HG02840 (cell line): ENCODE measurements at regions not wholly inside any gene's neighbourhood (a gene's known extent, or its start where the extent isn't known, plus 50 kb on each side); places are given as distances from the start of the nearest gene placed in this dataset.

Source experiments
- ATAC-seq: cut with Tn5 transposase; IDR thresholded peaks from one replicate; pipeline ENCODE4 v1.9.1; 2021; ENCODE audit warnings: mild to moderate bottlenecking, moderate library complexity, moderate number of reproducible peaks; ENCODE audit not compliant: unreplicated experiment, low FRiP score

DNA sequence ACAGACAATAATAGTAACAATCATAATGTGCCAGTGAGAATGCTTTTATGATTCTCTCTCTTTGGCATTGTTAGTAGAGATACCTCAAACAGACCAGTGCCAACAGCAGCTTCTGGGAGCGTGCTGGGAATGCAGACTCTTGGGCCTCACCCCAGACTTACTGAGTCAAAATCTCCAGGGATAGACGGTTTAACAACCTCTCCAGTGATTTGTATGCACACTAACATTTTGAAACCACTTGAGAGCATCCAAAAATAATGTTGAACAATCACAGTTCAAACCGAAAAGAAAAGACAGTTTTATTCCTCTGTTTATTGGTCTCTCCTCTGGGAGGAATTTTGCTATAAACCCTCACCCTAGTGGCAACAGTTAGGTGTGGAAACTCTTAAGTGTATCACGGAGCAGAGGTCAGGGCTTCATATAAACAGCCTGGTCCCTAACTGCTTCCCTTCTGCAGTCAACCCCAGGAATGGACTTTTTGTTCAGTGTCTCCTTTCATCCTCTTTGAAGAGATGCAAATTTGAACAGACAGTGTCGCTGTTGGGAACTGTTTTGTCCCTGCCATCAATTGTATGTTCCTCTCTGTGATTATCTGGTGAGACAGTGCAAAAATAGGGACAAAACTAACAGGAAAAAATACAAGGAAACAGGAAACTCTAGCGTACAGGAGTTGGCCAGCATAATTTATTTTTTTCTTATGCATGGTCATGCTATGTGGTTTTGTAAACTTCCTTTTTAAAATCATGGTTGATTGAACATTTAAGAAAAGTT lies 162.4 kb upstream of the BTBD3 start:
- ATAC-seq = no peak

DNA sequence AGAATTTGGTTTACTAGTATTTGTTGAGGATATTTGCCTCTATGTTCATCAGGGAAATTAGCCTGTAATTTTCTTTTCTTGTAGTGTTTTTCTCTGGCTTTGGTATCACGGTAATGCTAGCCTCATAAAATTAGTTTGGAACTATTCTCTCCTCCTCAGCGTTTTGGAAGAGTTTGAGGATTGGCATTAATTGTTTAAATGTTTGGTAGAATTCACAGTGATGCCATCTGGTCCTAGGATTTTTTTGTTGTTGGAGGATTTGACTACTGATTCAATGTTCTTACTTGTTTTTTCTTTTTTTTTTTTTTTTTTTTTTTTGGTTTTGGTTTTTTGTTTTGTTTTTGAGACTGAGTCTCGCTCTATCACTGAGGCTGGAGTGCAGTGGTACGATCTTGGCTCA lies 156.2 kb upstream of the BTBD3 start:
- ATAC-seq = no peak

DNA sequence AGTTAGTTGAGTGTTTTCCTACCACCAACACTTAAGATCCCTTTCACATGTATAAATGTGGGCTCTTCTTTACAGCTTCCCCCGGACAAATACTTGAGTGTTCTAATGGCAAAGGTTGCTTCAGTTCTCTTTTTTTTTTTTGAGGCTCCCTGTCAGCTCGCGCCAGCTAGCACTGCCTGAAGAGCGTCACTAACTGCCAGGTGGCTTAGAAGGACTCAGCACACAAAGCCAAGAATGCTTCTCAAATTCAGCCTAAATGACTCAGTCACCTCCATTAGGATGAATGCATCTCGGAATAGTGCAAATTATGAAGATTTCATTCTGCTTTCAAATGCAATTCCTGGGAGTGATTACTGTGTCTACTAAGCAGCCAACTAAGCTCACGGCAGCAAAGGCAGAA lies 150.7 kb upstream of the BTBD3 start:
- no peak for ATAC-seq

DNA sequence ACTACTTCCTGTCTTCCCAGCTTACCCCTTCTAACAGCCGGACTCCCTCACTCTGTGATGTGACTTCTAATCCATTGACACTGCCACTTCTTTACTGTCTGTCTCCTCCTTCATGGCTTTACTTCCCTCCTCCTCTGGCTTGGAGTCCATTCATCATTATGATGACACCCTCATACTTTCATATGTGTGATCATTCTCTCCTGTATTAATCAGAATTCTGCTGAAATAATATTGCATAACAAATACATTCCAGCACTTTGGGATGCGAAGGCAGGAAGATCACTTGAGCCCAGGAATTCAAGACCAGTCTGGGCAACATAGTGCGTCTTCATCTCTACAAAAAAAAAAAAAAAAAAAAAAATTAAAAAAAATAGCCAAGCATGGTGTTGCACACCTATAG lies 147.9 kb upstream of the BTBD3 start:
- no peak for ATAC-seq

DNA sequence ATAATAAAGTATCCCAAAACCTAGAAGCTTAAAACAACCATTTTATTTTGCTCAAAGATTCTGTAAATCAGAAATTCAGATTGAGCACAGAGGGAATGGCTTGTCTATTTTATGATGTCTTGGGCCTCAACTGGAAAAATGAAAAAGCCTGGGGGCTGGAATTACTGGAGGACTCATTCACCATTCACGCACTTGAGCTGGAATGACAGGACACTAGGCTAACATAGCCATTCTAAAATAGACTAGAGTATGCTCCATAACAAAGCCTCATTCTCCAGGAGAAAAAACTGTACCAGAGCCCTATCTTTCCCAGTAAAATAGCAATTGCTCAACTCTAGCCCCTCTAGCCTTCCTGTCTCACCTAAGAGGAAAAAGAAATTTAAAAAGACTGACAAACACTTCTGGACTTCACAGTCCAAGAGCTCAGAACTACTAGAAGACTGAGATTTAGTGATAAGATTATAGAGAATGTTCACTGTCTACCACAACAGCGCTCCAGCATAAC lies 145.4 kb upstream of the BTBD3 start:
- no peak for ATAC-seq

DNA sequence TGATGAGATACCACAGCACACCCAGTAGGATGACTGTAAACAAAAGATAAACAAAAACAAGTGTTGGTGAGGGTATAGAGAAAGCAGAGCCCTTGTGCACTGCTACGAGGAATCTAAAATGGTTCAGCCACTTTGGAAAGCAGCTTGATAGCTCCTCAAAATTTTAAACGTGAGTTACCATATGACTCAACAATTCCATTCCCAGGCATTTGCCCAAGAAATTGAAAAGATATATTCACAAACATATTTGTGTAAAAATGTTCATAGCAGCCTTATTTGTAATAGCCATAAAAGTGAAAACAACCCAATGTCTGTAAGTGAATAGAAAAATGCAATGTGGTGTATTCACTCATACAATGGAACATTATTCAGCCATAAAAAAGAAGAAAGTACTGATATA lies 141.0 kb upstream of the BTBD3 start:
- ATAC-seq = no peak

DNA sequence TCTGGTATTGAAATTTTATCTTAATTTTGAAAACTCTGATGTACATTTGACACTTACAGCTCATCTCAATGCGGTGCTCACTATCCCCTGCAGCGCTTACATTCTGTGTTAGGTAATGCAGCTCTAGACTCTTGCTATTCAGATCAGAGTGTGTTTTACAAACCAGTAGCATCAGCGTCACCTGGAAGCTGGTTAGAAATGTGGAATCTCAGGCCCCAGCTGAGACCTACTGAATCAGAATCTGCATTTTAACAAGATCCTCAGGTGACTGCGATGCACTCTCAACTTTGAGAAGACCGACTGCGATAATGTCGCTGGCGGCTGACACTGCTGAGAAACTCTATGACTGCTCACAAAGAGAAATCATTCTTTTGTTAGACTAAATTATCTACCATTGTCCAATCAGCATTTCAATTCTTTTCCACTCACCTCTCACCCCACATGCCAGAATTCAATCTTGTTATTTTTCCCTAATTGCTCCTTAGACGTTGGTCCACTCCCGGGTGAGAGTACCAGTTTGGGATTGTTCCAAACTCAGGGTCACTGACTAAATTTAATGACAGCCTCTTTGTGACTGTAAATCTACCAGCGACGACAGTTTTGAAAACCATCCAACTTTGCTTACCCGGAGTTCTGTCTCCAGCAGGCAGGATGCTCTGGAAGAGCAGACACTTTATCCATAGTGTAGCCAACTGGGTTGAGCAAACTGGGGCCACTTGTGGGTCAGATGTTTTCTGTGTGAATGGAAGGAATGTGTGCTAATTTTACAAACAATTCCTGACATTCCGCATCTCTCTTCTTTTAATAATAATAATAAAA lies 140.1 kb upstream of the BTBD3 start:
- no peak for ATAC-seq

DNA sequence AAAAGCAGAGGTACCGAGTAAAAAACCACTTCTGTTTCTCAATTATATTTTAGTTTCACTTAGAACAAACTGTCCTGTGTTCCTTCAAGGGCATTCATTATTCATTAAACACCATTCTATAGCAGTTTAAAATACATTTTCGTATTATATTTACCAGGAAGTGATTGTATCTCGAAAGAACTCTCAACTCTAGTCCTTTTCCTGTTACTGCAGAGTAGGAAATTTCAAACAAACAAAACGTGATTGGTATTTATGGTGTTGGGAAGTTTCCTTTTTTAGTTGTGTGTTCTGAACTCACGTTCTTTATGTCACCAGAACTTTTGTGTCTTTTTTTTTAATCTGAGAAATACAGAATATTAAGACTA lies 139.5 kb upstream of the BTBD3 start:
- ATAC-seq = no peak

DNA sequence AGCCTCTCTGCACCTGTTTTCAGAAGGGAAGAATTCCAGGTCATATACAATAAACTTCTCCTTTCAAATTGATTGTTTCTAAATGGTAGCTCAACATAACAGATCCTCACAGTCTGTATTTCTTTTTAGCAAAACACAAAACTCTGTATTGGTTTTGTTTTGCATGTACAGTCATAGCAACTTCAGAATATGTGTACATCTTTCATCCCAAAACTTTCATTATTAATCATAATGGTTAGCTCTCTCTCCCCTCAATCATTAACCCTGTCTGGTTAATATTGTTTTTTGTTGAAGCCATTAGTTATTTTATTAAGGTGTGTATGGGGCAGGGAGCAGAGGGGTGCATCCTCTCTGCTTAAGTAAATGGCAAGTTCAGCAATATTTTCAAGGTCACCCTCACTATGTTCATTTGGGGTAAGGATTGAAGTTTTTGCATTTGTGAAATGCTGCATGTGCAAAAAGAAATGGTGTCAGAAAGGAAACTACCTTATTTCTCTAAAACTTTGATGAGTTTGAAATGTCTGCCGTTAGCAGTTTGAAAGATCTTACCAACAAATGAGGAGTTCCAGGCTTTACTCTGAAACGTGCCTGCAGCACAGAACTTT lies 136.8 kb upstream of the BTBD3 start:
- ATAC-seq = no peak

DNA sequence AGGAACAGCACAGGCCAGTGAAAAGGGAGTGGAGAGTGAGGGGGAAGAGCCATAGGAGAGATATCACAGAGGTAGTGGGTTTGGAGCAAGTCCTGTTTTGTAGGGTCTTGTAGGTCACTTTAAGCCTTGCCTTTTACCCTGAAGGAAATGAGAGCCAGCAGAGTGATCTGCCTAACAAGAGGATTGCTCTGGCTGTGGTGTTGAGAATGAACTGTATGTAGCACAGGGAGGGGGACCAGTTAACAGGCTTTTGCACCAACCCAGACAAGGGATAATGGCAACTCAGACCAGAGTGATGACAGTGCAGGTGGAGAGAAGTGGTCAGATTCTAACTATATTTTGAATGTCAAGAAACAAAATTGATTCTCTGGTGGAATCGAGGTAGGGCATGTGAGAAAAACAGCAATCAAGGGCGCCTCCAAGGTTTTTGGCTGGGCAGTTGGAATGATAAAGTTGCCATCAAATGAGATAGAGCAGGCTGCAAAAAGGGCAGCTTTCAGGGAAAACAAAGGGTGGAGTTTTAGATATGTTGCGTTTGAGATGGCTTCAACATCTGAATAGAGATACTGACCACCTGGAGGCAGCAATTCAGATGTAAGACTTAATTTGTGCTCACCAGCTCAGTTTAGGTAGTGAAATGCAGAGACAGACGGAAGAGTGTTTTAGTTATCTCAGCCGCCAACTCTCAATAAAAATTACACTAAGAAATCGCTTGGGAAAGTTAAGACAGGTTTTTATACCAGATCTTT lies 134.4 kb upstream of the BTBD3 start:
- ATAC-seq = no peak

DNA sequence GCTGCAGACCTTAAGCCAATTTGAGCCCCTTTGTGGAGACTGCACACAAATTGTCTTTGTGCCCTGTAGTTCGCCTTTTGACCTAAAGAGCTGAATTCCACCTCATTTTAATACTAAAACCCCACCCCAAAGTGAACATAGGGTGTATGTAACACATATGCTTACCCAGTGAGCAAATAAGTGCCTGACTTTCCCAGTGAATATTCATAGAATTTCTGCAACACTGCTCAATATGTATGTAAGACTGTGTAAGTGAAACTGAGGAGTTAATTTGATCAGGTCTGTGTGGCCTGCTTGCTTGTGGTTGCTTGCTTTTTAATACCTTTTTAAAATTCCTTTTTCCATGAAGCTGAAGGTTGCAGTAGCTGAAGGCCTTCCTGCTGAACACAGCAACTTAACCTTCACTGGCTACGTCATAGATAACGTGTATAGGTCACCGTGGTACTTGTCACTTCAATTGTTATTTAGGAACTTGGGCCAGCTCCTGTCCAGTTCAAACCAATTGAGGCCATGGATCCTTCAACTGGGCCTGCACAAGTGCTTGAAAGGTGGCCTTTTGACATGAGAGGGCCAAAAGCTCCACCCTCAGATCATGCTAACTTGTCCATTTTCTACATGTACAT lies 131.7 kb upstream of the BTBD3 start:
- no peak for ATAC-seq

DNA sequence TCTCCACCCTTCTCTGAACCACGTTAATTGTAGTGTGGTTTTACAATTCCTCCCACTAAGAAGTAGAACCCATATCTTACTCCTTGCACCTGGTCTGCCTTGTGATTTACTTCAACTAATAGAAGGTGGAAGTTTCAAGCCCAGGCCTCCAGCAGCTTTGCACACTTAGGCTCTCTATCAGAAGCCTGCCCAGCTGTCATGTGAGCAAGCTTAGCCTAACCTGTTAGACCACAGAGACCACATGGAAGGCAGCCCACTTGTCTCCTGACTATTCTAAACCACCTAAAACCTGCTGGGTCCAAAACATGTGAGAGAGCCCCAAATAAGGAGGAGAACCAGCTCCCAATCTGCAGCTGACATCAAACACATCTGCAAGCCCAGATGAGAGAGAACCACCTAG lies 127.6 kb upstream of the BTBD3 start:
- no peak for ATAC-seq

DNA sequence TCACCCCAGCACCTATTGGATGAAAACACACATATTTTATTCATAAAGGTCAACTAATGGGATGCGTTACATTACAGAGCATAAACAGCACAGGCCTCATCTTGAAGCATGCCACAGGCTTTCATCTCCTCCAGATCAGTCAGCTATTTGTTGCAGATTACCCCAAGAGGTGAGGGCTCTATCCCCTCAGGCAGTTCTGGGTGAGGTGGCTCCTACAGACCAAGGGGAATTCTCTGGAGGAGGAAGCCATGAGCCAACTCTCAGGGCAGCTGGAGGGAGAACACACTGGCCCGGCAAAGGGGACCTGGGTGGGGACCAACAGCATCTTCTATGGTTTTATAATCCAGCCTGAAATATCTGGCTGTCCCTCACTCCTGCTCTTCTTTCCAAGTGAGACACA lies 126.4 kb upstream of the BTBD3 start:
- no peak for ATAC-seq

DNA sequence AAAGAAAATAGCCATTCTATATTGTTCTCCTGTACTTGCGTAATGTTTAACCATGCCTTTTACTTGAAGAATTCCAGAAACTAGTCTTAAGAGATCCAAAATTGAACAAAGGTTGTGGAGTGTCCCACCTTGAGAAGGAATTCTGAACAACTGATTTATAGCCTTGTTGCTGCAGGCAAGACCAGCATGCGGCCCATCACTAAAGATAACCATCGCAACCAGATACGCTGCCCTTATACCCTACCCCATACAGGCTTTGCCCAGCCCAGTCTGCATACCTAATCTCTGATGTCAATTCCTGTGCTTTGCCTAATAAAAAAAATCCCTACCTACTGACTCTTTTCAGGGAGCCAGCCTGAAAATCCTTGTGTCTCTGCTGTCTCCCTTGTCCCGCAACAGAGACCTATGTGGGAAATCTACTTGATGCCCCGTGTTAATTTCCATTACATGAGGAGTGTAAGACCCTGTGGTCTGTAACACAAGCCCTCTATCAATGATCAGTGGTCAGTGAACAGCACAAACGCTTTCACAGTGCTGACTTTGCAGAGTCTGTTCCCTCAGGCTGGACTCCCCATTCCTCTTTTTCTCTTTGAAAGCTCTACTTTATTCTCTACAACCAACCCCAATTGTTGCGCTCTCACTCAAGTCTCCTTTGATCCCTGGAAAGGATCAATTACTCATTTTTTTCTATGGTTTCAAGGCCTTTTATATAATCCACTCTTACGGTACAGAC lies 125.7 kb upstream of the BTBD3 start:
- ATAC-seq = no peak

DNA sequence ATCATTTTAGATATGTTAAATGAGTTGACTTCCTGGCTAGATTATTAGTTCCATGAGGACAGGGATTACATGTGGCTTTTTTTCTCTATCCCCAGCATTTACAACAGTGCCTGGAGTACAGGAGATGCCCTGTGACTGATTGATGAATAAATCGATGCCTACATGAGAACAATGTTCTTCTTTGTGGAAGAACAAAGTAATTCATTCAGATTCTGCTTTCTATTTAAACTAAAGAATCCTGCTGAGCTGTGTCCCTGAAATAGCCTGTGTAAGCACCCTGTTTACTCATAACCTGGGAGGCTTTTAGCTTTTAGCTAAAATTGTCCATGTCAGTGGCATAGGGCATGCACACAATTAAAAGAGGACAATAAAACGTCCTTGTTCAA lies 125.1 kb upstream of the BTBD3 start:
- ATAC-seq = no peak

DNA sequence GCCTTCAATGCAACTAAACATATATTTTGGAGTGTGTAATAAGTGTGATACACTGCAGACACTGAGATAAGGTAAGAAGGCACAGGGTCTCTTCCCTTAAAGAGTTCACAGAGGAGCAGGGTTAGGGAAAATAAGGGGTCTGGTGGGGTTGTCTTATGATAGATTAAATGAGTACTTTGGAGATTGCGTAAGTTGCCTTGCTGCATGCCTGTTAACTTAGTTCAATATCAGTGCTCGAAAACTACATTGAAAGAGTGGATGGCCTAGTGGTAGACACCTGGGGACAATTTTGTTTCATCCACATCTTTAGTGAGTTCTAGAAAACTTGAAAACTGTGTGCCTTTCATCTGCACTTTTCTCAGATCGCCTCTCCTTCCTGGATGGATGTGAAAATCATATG lies 123.2 kb upstream of the BTBD3 start:
- no peak for ATAC-seq

DNA sequence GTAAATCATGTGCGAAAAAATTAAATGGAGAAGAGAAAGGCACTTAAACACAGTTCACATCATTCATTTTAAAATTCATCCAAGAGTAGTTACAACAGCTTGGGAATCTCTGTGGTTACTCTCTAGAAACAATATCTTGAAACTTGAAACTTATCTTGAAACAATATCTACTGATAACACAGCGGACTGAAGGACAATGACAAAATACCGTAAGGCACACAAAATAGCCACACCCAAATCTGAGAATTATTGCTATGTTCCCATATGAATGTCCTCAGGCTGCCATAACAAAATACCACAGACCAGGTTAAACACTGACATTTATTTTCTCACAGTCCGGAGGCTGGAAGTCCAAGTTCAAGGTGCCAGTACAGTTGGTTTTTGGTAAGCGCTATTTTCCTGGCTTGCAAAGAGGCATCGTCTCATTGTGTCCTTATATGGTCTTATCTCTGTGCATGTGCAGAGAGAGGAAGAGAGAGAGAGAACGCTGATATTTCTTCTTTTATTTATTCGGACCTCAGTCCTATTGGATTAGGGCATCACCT lies 122.5 kb upstream of the BTBD3 start:
- ATAC-seq = no peak

DNA sequence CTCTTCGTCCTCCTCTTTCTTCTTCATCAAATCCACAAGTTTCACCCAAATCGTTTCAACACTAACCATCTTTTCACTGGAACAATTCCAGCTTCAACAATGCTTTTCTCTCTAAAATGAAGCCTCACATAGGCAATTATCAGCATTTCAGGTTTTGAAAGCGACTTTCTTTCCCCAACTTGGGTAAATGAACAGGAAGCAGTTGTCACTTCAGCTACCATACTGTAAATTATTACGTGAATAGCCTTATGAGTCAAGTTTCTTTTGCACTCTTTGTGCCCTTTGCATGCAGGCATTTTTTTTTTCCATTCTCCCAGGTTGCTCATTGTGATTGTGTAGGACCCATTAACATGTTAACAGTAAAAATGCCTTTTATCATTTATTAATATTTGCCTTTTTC lies 121.7 kb upstream of the BTBD3 start:
- no peak for ATAC-seq

DNA sequence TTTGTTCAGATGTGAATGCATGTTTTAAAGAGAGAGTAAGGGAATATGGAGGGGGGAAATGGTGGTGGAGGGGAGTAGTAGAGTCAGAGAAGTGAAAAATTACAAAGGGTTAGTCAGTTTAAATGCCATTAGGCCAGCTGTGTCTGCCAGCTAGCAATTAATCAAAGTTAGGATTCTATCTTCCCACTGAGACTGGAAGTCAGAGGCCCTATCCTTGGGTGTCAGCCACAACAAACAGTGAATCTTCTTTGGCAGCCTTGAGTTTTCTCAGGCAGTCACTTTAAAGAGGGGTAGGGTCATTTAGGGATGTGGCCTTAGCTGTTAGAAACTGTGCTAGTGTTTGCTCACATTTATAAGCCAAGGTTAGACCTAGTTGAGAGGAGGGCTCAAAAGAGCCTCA lies 120.5 kb upstream of the BTBD3 start:
- ATAC-seq = no peak
